ENCODE measurements at regions not wholly inside any gene's neighbourhood (a gene's known extent, or its start where the extent isn't known, plus 50 kb on each side); places are given as distances from the start of the nearest gene placed in this dataset.

DNA sequence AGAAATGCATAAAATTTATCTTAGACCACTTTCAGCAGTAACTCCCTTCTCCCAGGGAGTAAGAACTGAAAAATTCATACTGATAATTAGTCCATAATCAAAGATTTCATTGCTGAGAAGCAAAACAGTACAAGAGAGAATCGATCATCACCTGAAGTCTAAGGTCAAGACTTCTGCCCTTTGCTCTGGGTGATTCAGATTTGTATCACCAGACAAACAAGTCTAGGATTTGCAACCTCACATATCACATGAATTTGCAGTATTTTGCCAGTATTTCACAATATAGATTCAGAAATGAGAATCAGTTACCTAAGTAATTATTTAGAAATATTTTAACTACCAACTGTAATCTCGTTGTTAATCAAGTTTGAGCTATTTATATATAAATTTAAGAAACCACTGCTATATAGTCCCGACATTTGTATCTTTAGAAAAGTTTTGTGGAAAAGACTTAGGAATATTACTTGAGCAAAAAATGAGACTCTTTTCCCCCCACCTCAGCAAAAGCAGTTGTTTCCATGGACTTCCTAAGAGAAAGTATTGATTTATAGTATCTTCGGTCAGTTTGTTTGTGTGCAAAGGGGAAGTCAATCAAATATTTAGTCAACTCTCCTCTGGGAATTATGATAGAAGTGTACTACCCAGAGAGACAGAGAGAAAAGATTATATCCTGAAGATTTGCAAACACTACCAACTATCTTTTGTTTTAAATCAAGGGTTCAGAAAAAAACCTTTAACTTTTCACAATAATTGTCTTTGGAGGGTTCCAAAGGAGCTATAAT, 840.1 kb downstream of the TRHDE start:
- no peak for TF ChIP-seq EZH2 (IDR thresholded peaks at IDR 0.05; ENCODE audit: insufficient read depth, poor library complexity, severe bottlenecking)
- TF ChIP-seq EZH2phosphoT487 (IDR thresholded peaks at IDR 0.05; ENCODE audit: insufficient read depth, low read depth): no peak

Data from GM23248 (cell line).